NCI-H748 treated with DMSO at 0.1 percent for 48 hours (cell line): ENCODE measurements at regions not wholly inside any gene's neighbourhood (a gene's known extent, or its start where the extent isn't known, plus 50 kb on each side); places are given as distances from the start of the nearest gene placed in this dataset.

Source experiments
- DNase-seq: peaks from one replicate; lab custom pipeline; 2025; lab: John Stamatoyannopoulos, UW

DNA sequence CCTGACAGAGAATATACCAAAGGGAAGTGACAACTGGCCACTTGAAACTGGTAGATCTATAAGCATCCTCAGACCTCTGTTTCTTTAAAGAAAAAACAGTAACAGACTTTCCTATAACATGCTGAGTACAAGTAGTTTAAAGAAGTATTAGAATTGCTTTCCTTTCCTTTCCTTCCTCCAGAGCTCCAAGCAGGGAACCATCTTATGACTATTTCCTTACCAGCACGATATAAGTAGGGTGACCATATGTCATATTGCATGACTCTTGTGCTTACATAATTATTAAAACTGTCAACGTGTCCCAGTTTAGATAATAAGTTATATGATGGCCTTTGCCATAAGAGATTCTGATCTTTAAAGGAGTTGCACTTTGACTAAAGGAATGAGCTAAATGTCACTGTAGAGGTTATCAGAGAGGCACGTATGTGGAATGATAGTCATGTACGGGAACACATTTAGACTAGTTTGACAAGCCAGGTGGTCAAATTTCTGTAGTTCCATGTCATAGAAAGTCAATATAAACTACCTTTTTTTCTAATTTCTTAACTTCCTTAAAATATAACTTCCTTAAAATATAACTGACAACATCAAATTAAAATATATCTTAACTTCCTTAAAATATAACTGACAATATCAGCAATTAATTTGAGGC, 212.7 kb upstream of the CD180 start:
- no peak for DNase-seq

DNA sequence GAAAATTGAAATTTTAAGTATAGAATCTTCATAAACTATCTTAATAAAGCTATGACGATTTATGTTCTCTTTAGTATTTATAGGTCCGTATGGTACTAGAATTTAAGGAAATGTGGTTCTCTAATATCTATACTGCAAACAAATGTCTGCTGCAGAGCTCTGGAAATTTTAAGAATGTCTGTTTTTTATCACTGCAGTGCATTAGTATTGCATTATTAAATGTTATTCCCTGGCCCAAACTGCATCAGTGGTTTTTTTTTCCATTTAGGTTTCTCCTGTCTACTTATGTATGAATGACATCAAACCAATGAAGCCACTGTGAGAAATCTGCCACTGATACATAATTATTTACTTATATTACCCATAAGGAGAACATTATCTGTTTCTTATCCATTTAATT, 211.4 kb upstream of the CD180 start:
- no peak for DNase-seq

DNA sequence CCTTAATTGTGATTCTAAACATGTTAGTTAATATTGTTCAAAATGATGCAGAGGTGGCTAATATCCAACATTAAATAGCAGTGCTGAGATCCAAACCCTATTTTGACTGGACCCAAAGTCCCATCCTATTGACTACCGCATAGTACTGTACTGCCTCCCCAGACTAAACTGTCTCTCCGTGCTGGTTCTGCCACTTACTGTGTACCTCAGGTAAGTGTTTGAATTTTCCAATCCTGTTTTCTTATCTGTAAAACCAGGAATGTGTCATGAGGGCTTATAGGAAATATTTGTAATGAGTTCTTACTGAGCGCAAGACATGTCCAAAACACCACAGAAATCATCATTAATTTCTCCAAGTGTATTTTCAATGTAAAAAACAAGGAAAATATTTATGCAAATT, 209.2 kb upstream of the CD180 start:
- DNase-seq = no peak

DNA sequence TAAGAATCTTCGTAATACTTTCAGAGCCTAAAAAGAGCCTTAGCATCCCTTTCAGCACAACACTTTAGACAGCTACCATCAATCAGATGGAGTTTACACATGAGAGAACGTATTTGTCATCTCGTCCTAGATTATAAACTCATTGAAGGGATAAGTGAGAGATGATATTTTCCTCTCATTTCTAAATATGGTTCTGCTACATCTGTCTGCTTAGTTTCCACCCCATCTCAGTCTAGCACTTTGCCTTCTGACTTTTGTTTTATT, 208.4 kb upstream of the CD180 start:
- DNase-seq = no peak

DNA sequence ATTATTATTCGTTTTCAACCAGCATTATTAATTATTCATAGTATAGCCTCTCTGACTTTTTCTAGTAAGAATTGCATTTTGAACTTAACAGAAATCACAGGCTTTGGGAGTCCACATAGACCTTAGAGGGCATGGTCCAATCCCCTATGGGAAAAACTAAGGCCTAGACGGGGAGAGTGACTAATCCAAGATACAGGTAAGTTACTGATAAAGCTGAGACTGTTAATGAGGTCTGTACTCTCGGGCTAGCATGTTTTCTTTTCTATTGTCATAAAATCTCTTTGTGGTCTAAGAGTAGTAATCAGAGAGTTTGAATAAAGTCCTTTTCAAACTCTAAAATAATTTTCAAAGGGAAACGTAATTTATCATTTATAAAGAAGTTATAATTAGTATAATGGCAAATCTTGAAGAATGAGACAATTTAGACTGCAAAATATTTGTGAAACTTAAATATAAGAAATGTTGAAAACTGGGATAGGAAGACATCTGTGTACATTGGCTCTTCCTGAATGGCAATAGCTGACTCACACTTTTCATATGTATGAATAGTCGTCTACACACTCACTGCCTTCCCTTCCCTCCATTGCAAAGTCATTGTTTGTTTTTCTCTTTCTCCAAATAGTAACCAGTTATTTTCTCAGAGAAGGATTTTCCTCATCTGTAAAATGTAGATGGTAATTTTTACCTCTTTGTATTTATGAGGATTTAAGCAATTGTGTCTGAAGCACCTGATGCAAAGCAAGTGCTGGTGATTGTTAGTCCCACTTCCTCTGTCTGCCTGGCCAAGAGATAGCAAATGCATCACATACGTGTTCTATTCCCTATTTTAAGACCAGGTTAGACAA, 207.9 kb upstream of the CD180 start:
- DNase-seq = peak; percentile 39

DNA sequence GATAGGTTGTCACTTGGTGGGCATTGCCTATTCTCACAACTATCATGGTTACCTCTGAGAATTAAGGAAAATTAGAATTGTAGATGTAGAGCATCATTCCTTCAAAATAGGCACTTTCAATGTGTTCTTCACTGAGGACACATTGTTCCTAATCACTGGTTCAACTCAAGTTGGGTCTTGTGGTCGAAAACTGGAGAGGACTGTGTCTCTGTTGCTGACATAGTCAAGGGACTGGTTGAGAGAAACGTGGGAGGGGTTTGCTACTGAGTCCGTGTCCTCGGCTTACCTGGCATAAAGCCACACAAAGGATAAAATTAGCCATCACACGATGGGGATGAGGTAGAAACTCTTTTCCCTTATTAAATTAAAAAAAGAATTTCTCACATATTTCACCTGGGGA, 205.9 kb upstream of the CD180 start:
- DNase-seq = no peak

DNA sequence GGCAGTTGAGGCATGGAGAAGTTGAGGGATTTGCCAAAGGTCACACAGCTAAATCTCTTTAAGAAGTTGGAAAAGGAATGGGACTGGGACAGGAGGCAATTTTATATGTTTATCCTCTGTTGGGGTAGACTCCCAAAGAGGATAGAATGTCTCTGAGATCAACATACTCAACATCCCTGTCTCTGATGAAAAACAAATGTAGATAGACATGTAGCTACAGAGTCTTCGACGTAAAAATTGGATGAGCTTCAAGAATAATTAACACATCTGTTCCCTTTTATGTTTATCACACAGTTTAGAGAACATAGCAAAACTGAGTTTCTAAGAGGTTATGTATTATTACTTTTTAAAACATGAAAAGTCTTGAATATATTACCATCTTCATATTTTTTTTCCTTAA, 204.6 kb upstream of the CD180 start:
- DNase-seq = no peak

DNA sequence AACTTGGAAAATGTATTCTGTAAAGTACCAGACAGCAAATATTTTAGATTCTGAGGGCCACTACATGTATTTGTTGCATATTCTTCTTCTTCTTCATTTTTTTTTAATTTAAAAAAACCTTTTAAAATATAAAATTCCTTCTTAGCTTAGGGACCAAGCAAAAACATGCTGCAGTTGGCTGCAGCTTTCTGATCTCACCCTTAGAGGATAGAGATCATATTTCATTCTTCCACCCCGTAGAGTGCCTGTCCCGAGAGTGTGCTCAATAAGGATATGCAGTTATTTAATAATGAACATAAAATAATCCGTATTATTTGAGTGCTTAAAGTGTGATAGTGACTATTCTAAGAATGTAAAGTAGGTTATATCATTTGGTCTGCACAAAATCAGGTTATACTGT, 204.2 kb upstream of the CD180 start:
- DNase-seq = peak; percentile 8

DNA sequence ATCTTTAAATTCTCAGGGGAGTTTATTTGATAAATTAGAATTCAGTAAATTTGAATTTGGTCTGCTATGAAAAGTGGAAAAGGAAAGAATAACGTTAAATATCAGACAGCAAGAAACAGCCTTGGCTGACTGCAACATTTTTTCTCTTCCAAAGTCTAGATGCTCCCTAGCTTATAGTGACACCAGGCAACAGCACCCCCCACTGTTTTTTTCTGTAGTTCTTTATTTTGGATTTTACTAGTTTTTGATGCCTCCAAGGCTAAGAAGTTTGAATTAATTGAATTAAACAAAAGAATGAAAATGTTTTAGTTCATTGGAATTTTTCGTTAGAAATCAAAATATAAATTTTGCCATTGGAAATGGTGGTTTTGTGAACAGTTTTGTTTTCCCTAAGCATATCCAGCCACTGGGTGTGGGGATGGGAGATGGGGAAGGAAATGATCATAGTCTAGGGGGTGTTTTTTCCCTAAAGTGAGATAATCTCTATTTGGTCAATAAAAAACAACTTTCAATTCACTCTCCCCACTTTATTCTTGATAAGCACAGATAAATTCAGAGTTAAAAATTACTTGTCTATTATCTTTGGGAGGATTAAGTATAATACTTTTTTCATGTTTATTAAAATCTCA, 199.3 kb upstream of the CD180 start:
- no peak for DNase-seq

DNA sequence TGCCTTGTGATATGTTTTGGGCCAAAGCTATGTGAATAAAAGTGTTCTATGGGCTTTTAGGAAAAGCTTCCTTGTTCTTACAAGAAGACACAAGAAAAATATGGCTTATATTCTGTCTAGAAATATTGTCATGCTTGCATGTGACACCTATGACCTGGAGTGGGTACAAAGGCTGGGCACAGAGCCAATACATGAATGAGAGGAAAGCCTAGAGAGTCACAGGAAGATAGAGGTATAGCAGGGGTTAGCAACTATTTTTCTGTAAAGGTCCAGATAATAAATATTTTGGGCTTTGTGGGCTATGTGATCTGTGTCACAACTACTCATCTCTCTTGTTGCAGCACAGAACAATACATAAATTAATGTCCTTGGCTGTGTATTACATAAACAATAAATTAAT, 196.6 kb upstream of the CD180 start:
- peak; percentile 7 for DNase-seq

DNA sequence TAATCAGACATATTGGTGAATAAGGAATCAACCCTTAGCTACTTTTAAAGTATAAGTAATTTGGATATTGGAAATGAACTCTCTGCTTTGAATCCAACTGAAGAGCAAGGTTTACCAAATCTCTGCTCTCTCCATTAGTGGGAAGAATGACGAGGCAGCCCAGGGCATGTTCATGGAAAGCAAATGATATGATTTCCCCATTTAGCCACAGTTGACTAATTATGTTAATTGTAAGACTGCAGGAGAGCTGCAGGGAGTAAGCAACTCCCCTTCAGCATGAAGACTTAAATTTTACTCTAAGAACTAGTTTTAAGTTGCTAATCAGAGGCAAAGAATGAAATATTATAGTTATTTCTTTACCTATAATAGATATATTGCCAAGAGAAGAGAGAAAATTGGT, 194.3 kb upstream of the CD180 start:
- no peak for DNase-seq

DNA sequence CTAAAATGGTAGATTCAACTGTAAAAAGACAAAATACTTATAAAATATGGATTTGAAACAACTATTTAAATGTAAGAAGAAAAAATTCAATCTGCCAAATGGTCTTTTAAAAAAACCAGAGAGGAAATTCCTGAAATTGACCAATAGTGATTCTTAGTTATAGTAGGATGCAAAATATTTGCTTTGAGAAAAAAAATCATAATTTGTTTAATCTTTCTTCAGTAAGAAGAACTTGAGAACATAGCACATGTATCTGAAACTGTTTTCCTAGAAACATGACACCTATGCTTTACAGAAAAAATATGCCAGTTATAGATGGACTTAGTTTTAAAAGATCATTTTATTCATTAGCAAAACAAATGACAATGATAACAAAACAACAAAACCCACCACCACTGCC, 186.9 kb upstream of the CD180 start:
- DNase-seq = no peak

DNA sequence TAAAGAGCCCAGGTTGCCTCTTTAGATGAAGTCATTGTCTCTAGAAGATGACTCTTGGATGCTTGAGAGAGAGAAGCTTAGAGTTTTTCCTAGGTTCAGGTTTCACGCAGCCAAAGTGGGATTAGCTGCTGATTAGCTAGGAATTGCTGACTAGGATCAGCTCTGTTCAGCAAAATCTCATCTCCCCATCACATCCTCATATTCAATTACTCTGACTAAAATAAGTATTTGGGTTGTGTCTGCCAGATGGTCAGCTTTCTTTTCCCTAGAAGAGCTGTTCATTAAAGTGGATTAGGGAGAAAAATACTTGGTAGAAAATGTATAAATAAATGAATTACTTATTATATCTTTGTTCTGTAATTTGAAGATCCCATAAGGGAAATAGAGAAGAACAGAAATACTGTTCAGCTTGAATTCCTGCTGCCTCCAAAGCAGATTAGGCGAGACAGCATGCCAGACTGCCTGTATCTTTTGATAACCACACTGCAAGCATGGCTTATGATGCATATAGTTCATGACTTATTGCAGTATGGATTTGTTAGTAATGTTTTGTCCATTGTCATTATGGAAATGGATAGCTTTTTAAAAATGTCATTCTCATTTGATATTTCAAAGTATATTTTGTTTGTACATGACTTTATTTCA, 184.8 kb upstream of the CD180 start:
- DNase-seq = no peak

DNA sequence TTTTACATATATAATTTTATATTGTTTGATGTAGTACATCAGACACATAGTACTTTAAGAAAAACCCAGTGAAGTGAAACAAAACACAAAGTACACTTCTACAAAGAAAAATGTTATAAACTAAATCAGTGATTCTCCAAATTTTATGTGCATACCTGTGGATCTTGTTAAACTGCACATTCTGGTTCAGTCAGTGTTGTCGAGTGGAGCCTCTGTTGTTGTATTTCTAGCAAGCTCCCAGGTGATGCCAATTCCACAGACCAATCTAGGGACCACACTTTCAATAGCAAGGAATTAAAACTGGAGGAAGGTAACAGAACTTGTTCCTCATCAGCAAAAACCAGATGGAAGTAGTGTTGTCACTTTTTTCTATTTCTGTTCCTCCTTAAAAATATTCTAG, 183.8 kb upstream of the CD180 start:
- no peak for DNase-seq

DNA sequence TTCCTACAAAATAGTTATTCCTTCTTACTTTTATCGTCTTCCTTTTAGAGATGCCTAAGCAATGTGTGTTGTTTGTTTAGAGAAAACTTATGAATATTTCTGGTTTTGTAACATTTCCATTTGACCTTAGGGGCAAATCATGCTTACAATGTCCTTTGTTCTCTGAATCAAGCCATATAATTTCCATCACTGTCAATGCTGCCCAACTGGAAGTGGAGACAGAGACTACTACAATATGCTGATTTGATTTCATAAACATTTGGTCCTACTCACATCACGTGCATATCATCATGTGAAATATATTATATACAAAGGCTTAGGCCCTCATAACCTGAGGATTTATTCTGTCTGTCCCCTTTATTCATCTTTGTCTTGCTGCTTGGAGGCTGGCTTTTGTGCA, 183.2 kb upstream of the CD180 start:
- DNase-seq = no peak

DNA sequence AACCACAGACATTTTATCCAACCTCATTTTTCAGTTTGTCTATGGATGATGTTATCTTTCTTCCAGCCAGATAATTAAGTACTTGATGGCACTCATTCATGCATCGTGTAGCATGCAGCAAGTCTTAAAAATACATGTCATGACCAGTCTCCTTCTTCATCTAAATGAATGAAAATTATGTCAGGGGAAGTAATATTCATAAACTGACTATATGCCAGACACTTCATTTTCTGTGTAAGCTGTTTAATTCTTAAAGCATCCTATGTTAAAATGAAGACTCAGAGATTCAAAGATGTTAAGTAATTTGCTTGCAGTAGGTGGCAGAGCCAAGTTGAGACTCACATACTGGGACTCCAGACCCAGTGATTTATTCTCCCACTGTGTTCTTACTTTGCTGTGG, 181.7 kb upstream of the CD180 start:
- no peak for DNase-seq

DNA sequence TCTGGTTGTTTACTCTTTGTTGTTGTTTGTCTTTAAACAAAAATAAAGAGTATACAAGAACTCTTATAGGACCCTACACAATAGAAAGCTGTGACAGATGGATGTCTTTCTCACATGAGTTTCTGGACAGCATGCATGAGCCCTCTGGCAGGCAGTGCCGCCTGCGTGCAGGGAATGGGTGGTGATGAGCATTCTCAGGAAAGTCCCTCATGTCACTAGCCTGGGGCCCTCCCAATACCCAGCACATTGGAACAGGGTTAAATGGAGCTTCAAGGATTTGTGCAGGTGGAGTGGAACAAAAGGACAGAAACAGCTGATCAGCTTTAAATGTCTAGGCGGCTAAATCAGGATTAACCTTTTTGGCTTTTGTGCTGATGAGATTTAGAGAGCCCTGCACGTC, 181.0 kb upstream of the CD180 start:
- DNase-seq = no peak

DNA sequence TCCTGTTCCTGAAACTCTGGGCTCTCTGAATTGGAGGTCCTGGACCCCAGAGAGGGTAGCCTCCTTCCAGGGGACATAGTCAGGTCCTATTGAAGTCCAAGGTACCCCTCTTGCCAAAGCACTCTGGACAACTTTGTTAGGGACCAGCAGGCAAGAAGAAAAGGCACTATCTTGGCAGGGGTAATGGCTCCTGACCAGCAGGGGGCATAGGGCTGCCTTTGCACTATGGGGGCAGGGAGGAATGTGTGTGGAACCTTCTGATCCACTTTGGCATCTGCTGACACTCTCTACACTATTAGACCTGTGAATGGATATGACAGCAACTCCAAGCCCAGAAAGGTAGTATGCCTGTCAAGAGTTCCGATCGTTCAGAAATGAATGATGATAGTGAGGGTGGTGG, 179.0 kb upstream of the CD180 start:
- DNase-seq = no peak

DNA sequence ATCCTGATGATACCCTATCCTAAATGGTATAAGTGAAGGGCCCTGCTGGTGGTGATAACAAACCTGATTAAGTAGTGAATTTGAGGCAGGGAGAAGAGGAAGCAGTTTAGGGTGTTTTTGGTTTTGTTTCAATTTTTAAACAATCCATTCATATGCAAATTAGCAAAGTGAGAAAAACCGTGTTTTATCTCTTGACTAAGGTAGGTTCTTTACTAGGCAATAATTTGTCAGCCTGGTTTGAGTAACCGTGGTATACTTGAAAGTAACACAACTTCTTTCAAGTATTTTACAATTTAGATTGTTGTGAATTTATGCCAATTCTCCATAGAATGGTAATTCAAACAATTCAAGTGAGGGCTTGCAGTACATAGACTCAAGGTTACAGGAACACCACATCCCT, 177.8 kb upstream of the CD180 start:
- no peak for DNase-seq

DNA sequence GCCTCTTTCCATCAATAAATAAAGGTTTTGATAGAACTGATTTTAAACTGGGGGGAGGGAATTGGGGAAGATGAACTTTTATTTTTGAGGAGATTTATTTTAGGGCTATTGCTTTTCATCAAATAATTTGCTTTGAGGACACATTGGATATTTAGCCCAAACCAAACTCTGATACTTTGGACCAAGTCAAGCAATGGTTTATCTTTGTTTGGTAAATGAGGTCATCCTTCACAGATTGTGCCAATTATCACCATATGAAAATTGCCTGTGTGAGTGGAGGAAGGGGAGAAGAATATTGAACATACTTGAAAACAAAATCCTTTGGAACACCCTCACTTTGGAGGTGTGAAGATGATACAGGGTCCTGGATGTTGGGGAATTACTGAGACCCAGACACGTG, 176.9 kb upstream of the CD180 start:
- no peak for DNase-seq

DNA sequence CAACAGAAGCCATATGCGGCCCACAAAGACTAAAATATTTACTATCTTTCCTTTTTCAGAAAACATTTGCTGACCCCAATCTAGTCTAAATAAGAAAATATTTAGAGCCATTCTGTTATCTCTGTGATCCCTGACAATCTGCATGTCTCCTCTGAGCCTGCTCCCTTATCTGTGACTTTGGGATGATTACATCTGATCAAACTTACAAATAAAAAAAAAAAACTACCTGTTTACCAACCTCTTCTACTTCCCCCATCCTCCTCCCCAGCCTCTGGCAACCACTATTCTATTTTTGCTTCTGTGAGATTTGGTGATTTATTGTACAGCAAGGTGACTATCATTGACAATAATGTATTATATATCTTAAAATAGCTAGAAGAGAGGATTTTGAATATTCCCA, 176.3 kb upstream of the CD180 start:
- no peak for DNase-seq

DNA sequence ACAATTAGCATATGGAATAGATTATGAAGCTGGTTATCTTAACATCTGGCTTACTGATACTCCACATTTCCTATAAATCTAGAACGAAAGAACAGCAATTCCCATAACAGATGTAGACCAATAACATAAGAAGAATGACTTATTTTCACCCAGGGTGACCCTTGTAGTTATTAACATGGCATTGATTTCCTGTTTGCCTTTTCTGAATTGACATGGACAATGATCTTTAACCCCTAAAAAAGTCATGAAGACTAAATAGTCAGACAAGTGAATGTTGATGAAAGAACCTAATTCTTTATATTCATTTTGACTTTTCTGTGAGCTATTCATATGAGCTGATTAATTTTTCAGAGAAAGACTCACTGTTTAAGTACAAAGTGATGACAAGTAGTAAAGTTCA, 175.3 kb upstream of the CD180 start:
- no peak for DNase-seq

DNA sequence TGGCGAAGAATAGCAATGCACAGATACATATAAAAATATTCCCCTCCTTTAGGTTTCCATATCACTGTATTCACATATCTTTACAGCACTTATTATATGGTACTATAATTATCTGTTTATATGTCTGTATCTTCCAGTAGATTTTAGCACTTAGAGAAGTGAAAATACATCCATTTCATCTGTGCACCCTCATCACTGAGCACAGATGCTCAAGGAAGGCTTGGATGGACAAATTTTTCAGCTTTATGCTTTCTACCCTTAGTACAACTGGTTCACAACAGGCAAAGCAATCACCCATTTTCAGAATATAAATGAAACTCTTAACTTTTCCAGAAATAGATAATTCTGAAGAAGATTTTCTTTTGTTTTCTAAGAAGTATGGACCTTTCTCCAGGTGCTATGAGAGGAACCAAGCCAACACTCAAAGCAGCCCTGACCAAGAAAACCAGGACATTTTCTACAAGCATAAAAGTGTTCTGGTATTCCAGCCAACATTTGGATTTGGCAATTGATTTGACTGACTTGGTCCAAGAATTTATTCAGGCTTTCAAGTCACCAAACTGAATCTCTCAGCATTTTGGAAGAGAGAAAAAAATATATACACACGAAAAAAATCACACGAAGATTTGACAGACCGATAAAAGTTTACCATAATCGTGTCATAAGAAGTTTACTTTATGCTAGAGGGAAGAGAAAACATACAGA, 170.2 kb upstream of the CD180 start:
- DNase-seq = no peak
